ENCODE measurements at regions not wholly inside any gene's neighbourhood (a gene's known extent, or its start where the extent isn't known, plus 50 kb on each side); places are given as distances from the start of the nearest gene placed in this dataset.

GRCh38 chr18:61216051-61216450, 117.2 kb upstream of the CDH20 start:
- Histone ChIP-seq H3K36me3 (ENCODE audit: control insufficient read depth, insufficient read depth, low read length) (no peaks in the 10 kb centered on the region), H3K4me1 (ENCODE audit: control insufficient read depth, insufficient read depth, low read length, poor library complexity, severe bottlenecking) (no peaks in the 10 kb centered on the region), H3K4me3 (ENCODE audit: extremely low read depth, insufficient read depth, low read length, poor library complexity, severe bottlenecking) (no peak overlapping the region), H3K9me3 (ENCODE audit: control insufficient read depth, low read length) (no peaks in the 10 kb centered on the region), H3K27ac (ENCODE audit: low read depth, low read length, severe bottlenecking) (no peak overlapping the region)
- WGBS, 2 experiments (ENCODE audit: insufficient coverage in 2 of 2): 60% methylated on average over 1 of the region's 6 CpGs; no CpG with 5 or more reads in 1 of the 2 experiments

- H3K4me3 ChIP-seq (ENCODE audit: extremely low read depth, insufficient read depth, low read length, poor library complexity, severe bottlenecking): no peak overlapping the region
- H3K27ac ChIP-seq (ENCODE audit: low read depth, low read length, severe bottlenecking): no peak overlapping the region
- H3K9me3 ChIP-seq (ENCODE audit: control insufficient read depth, low read length): no peaks in the 10 kb centered on the region
- no peaks in the 10 kb centered on the region for H3K36me3 ChIP-seq (ENCODE audit: control insufficient read depth, insufficient read depth, low read length)
- H3K4me1 ChIP-seq (ENCODE audit: control insufficient read depth, insufficient read depth, low read length, poor library complexity, severe bottlenecking): no peaks in the 10 kb centered on the region
These were observed 111.0 kb upstream of the CDH20 start for GRCh38 chr18:61222206-61222605.

- H3K4me1 ChIP-seq (ENCODE audit: control insufficient read depth, insufficient read depth, low read length, poor library complexity, severe bottlenecking): no peaks in the 10 kb centered on the region
- H3K27ac ChIP-seq (ENCODE audit: low read depth, low read length, severe bottlenecking): no peak overlapping the region
- no peaks in the 10 kb centered on the region for H3K36me3 ChIP-seq (ENCODE audit: control insufficient read depth, insufficient read depth, low read length)
- H3K4me3 ChIP-seq (ENCODE audit: extremely low read depth, insufficient read depth, low read length, poor library complexity, severe bottlenecking): no peak overlapping the region
- no peaks in the 10 kb centered on the region for H3K9me3 ChIP-seq (ENCODE audit: control insufficient read depth, low read length)
These were observed 107.9 kb upstream of the CDH20 start for GRCh38 chr18:61225336-61225735.

- H3K4me3 ChIP-seq (ENCODE audit: extremely low read depth, insufficient read depth, low read length, poor library complexity, severe bottlenecking): no peak overlapping the region
- no peaks in the 10 kb centered on the region for H3K36me3 ChIP-seq (ENCODE audit: control insufficient read depth, insufficient read depth, low read length)
- no peaks in the 10 kb centered on the region for H3K4me1 ChIP-seq (ENCODE audit: control insufficient read depth, insufficient read depth, low read length, poor library complexity, severe bottlenecking)
- WGBS, 2 experiments (ENCODE audit: insufficient coverage in 2 of 2): 88% methylated on average over 4 to 5 of the region's 7 CpGs
- no peak overlapping the region for H3K27ac ChIP-seq (ENCODE audit: low read depth, low read length, severe bottlenecking)
- H3K9me3 ChIP-seq (ENCODE audit: control insufficient read depth, low read length): no peaks in the 10 kb centered on the region
These were observed 96.7 kb upstream of the CDH20 start for GRCh38 chr18:61236356-61237057.

- Histone ChIP-seq H3K9me3 (ENCODE audit: control insufficient read depth, low read length) (no peaks in the 10 kb centered on the region), H3K4me3 (ENCODE audit: extremely low read depth, insufficient read depth, low read length, poor library complexity, severe bottlenecking) (no peak overlapping the region), H3K27ac (ENCODE audit: low read depth, low read length, severe bottlenecking) (no peak overlapping the region), H3K4me1 (ENCODE audit: control insufficient read depth, insufficient read depth, low read length, poor library complexity, severe bottlenecking) (no peaks in the 10 kb centered on the region), H3K36me3 (ENCODE audit: control insufficient read depth, insufficient read depth, low read length) (no peaks in the 10 kb centered on the region)
- 93 to 99% methylated on average over 5 of the region's 7 CpGs for WGBS, 2 experiments (ENCODE audit: insufficient coverage in 2 of 2)
These were observed 95.7 kb upstream of the CDH20 start for GRCh38 chr18:61237529-61237928.

GRCh38 chr18:61239051-61239450, 94.2 kb upstream of the CDH20 start:
- no peaks in the 10 kb centered on the region for H3K4me1 ChIP-seq (ENCODE audit: control insufficient read depth, insufficient read depth, low read length, poor library complexity, severe bottlenecking)
- WGBS, 2 experiments (ENCODE audit: insufficient coverage in 2 of 2): 80% methylated on average over 3 of the region's 5 CpGs; no CpG with 5 or more reads in 1 of the 2 experiments
- H3K4me3 ChIP-seq (ENCODE audit: extremely low read depth, insufficient read depth, low read length, poor library complexity, severe bottlenecking): no peak overlapping the region
- no peaks in the 10 kb centered on the region for H3K36me3 ChIP-seq (ENCODE audit: control insufficient read depth, insufficient read depth, low read length)
- H3K9me3 ChIP-seq (ENCODE audit: control insufficient read depth, low read length): no peaks in the 10 kb centered on the region
- H3K27ac ChIP-seq (ENCODE audit: low read depth, low read length, severe bottlenecking): no peak overlapping the region

- WGBS, 2 experiments (ENCODE audit: insufficient coverage in 2 of 2): 88 to 92% methylated on average over 2 to 4 of the region's 5 CpGs
- H3K4me3 ChIP-seq (ENCODE audit: extremely low read depth, insufficient read depth, low read length, poor library complexity, severe bottlenecking): no peak overlapping the region
- no peaks in the 10 kb centered on the region for H3K4me1 ChIP-seq (ENCODE audit: control insufficient read depth, insufficient read depth, low read length, poor library complexity, severe bottlenecking)
- no peaks in the 10 kb centered on the region for H3K36me3 ChIP-seq (ENCODE audit: control insufficient read depth, insufficient read depth, low read length)
- H3K27ac ChIP-seq (ENCODE audit: low read depth, low read length, severe bottlenecking): no peak overlapping the region
- H3K9me3 ChIP-seq (ENCODE audit: control insufficient read depth, low read length): no peaks in the 10 kb centered on the region
These were observed 91.9 kb upstream of the CDH20 start for GRCh38 chr18:61241260-61241853.

GRCh38 chr18:61244632-61245031, 88.6 kb upstream of the CDH20 start:
- H3K36me3 ChIP-seq (ENCODE audit: control insufficient read depth, insufficient read depth, low read length): no peaks in the 10 kb centered on the region
- H3K9me3 ChIP-seq (ENCODE audit: control insufficient read depth, low read length): no peaks in the 10 kb centered on the region
- WGBS, 2 experiments (ENCODE audit: insufficient coverage in 2 of 2): no CpG with 5 or more reads among the region's 3 CpGs
- H3K4me1 ChIP-seq (ENCODE audit: control insufficient read depth, insufficient read depth, low read length, poor library complexity, severe bottlenecking): no peaks in the 10 kb centered on the region
- H3K4me3 ChIP-seq (ENCODE audit: extremely low read depth, insufficient read depth, low read length, poor library complexity, severe bottlenecking): no peak overlapping the region
- no peak overlapping the region for H3K27ac ChIP-seq (ENCODE audit: low read depth, low read length, severe bottlenecking)

GRCh38 chr18:61245276-61245675, 88.0 kb upstream of the CDH20 start:
- no peaks in the 10 kb centered on the region for H3K36me3 ChIP-seq (ENCODE audit: control insufficient read depth, insufficient read depth, low read length)

GRCh38 chr18:61248589-61248988, 84.6 kb upstream of the CDH20 start:
- Histone ChIP-seq H3K4me3 (ENCODE audit: extremely low read depth, insufficient read depth, low read length, poor library complexity, severe bottlenecking) (no peak overlapping the region), H3K36me3 (ENCODE audit: control insufficient read depth, insufficient read depth, low read length) (no peaks in the 10 kb centered on the region), H3K9me3 (ENCODE audit: control insufficient read depth, low read length) (no peaks in the 10 kb centered on the region), H3K4me1 (ENCODE audit: control insufficient read depth, insufficient read depth, low read length, poor library complexity, severe bottlenecking) (no peaks in the 10 kb centered on the region), H3K27ac (ENCODE audit: low read depth, low read length, severe bottlenecking) (no peak overlapping the region)
- WGBS, 2 experiments (ENCODE audit: insufficient coverage in 2 of 2): 82% methylated on average over 2 of the region's 3 CpGs; no CpG with 5 or more reads in 1 of the 2 experiments

More at GRCh38 chr18:61245276-61245675, 88.0 kb upstream of the CDH20 start:
- Histone ChIP-seq H3K4me3 (ENCODE audit: extremely low read depth, insufficient read depth, low read length, poor library complexity, severe bottlenecking) (no peak overlapping the region), H3K4me1 (ENCODE audit: control insufficient read depth, insufficient read depth, low read length, poor library complexity, severe bottlenecking) (no peaks in the 10 kb centered on the region), H3K27ac (ENCODE audit: low read depth, low read length, severe bottlenecking) (no peak overlapping the region), H3K9me3 (ENCODE audit: control insufficient read depth, low read length) (no peaks in the 10 kb centered on the region)
- WGBS, 2 experiments (ENCODE audit: insufficient coverage in 2 of 2): 80 to 100% methylated on average over 1 to 2 of the region's 3 CpGs

- H3K4me3 ChIP-seq (ENCODE audit: extremely low read depth, insufficient read depth, low read length, poor library complexity, severe bottlenecking): no peak overlapping the region
- no peaks in the 10 kb centered on the region for H3K9me3 ChIP-seq (ENCODE audit: control insufficient read depth, low read length)
- no peaks in the 10 kb centered on the region for H3K4me1 ChIP-seq (ENCODE audit: control insufficient read depth, insufficient read depth, low read length, poor library complexity, severe bottlenecking)
- WGBS, 2 experiments (ENCODE audit: insufficient coverage in 2 of 2): 92 to 94% methylated on average over 5 of the region's 5 CpGs
- H3K36me3 ChIP-seq (ENCODE audit: control insufficient read depth, insufficient read depth, low read length): no peaks in the 10 kb centered on the region
- H3K27ac ChIP-seq (ENCODE audit: low read depth, low read length, severe bottlenecking): no peak overlapping the region
These were observed 76.9 kb upstream of the CDH20 start for GRCh38 chr18:61256291-61256690.
